ENCODE measurements at regions not wholly inside any gene's neighbourhood (a gene's known extent, or its start where the extent isn't known, plus 50 kb on each side); places are given as distances from the start of the nearest gene placed in this dataset.

DNA sequence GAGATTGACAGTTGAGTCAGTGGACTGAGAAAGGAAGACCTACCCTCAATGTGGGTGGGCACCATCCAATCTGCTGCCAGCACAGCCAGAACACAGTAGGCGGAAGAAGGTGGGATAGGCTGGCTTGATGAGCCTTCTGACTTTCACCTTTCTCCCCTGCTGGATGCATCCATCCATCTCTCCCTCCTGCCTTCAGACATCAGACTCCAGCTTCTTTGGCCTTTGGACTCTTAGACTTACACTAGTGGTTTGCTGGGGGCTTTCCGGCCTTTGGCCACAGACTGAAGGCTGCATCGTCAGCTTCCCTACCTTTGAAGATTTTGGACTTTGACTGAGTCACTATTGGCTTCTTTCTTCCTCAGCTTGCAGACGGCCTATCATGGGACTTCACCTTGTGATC lies 456.5 kb upstream of the MIS18BP1 start:
- no peak overlapping the region for H3K4me3 ChIP-seq (ENCODE audit: severe bottlenecking)
- H3K27me3 ChIP-seq (ENCODE audit: insufficient read depth, poor library complexity, severe bottlenecking): no peaks in the 10 kb centered on the region
- H3K36me3 ChIP-seq (ENCODE audit: low read depth): no peaks in the 10 kb centered on the region
- no peak for ATAC-seq (ENCODE audit: low read depth)
- H3K27ac ChIP-seq (ENCODE audit: poor library complexity, severe bottlenecking): no peak overlapping the region
- peaks cover 9% of the 10 kb centered on the region for H3K4me1 ChIP-seq (ENCODE audit: insufficient read depth, poor library complexity, severe bottlenecking)
- H3K9me3 ChIP-seq (ENCODE audit: severe bottlenecking): no peaks in the 10 kb centered on the region
- no peak for DNase-seq (ENCODE audit: low spot score)
- TF ChIP-seq, protein P1, sequence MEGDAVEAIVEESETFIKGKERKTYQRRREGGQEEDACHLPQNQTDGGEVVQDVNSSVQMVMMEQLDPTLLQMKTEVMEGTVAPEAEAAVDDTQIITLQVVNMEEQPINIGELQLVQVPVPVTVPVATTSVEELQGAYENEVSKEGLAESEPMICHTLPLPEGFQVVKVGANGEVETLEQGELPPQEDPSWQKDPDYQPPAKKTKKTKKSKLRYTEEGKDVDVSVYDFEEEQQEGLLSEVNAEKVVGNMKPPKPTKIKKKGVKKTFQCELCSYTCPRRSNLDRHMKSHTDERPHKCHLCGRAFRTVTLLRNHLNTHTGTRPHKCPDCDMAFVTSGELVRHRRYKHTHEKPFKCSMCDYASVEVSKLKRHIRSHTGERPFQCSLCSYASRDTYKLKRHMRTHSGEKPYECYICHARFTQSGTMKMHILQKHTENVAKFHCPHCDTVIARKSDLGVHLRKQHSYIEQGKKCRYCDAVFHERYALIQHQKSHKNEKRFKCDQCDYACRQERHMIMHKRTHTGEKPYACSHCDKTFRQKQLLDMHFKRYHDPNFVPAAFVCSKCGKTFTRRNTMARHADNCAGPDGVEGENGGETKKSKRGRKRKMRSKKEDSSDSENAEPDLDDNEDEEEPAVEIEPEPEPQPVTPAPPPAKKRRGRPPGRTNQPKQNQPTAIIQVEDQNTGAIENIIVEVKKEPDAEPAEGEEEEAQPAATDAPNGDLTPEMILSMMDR (IDR thresholded peaks at IDR 0.05; ENCODE audit: poor library complexity, severe bottlenecking): no peak

GRCh38 chr14:45705940-45706534 lies 453.0 kb upstream of the MIS18BP1 start:
- no peak for DNase-seq (ENCODE audit: low spot score)
- H3K4me1 ChIP-seq (ENCODE audit: insufficient read depth, poor library complexity, severe bottlenecking): no peaks in the 10 kb centered on the region
- no peaks in the 10 kb centered on the region for H3K9me3 ChIP-seq (ENCODE audit: severe bottlenecking)
- no peak overlapping the region for H3K27ac ChIP-seq (ENCODE audit: poor library complexity, severe bottlenecking)
- TF ChIP-seq, protein P1 (IDR thresholded peaks at IDR 0.05; ENCODE audit: poor library complexity, severe bottlenecking): no peak
- no peak for ATAC-seq (ENCODE audit: low read depth)
- H3K36me3 ChIP-seq (ENCODE audit: low read depth): no peaks in the 10 kb centered on the region
- no peak overlapping the region for H3K4me3 ChIP-seq (ENCODE audit: severe bottlenecking)
- H3K27me3 ChIP-seq (ENCODE audit: insufficient read depth, poor library complexity, severe bottlenecking): no peaks in the 10 kb centered on the region

DNA sequence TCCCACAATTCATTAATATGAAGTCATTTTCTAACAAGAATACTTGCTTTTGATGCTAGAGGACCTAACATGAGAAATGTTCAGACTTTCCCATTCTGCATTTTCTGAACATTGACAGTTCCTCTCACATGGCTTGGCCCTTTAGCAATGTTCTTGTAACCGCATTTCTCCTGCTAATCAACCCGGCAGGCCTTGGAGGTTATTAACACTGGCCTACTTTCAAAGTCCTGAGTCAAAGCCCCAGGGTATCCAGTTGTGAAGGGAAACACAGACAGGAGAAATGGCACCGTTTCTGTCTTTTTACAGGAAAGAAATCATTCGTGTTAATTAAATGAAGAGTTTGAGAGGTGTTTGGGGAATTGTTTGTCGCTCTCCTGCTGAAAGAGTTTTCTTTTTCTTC lies 446.5 kb upstream of the MIS18BP1 start:
- Histone ChIP-seq H3K9me3 (ENCODE audit: severe bottlenecking) (no peaks in the 10 kb centered on the region), H3K4me1 (ENCODE audit: insufficient read depth, poor library complexity, severe bottlenecking) (peaks cover 6% of the 10 kb centered on the region), H3K4me3 (ENCODE audit: severe bottlenecking) (no peak overlapping the region), H3K27me3 (ENCODE audit: insufficient read depth, poor library complexity, severe bottlenecking) (no peaks in the 10 kb centered on the region), H3K27ac (ENCODE audit: poor library complexity, severe bottlenecking) (no peak overlapping the region), H3K36me3 (ENCODE audit: low read depth) (no peaks in the 10 kb centered on the region)
- DNase-seq (ENCODE audit: low spot score) (no peak), ATAC-seq (ENCODE audit: low read depth) (no peak)
- TF ChIP-seq, protein P1 (IDR thresholded peaks at IDR 0.05; ENCODE audit: poor library complexity, severe bottlenecking): no peak

GRCh38 chr14:45698462-45699134 lies 445.6 kb upstream of the MIS18BP1 start:
- DNase-seq (ENCODE audit: low spot score) (no peak), ATAC-seq (ENCODE audit: low read depth) (0 out of 3 replicates have a peak, but pooled peaks have one; percentile 23)
- H3K9me3 ChIP-seq (ENCODE audit: severe bottlenecking): no peaks in the 10 kb centered on the region
- no peak overlapping the region for H3K4me3 ChIP-seq (ENCODE audit: severe bottlenecking)
- H3K27ac ChIP-seq (ENCODE audit: poor library complexity, severe bottlenecking): no peak overlapping the region
- H3K36me3 ChIP-seq (ENCODE audit: low read depth): no peaks in the 10 kb centered on the region
- no peaks in the 10 kb centered on the region for H3K27me3 ChIP-seq (ENCODE audit: insufficient read depth, poor library complexity, severe bottlenecking)
- TF ChIP-seq, protein P1 (IDR thresholded peaks at IDR 0.05; ENCODE audit: poor library complexity, severe bottlenecking): no peak
- H3K4me1 ChIP-seq (ENCODE audit: insufficient read depth, poor library complexity, severe bottlenecking): peaks cover 6% of the 10 kb centered on the region

GRCh38 chr14:45686771-45687170 lies 433.8 kb upstream of the MIS18BP1 start:
- DNase-seq (ENCODE audit: low spot score) (no peak), ATAC-seq (ENCODE audit: low read depth) (no peak)
- H3K4me3 ChIP-seq (ENCODE audit: severe bottlenecking): no peak overlapping the region
- no peaks in the 10 kb centered on the region for H3K36me3 ChIP-seq (ENCODE audit: low read depth)
- no peak overlapping the region for H3K27ac ChIP-seq (ENCODE audit: poor library complexity, severe bottlenecking)
- TF ChIP-seq, protein P1 (IDR thresholded peaks at IDR 0.05; ENCODE audit: poor library complexity, severe bottlenecking): no peak
- H3K27me3 ChIP-seq (ENCODE audit: insufficient read depth, poor library complexity, severe bottlenecking): no peaks in the 10 kb centered on the region
- peaks cover 5% of the 10 kb centered on the region for H3K4me1 ChIP-seq (ENCODE audit: insufficient read depth, poor library complexity, severe bottlenecking)
- H3K9me3 ChIP-seq (ENCODE audit: severe bottlenecking): no peaks in the 10 kb centered on the region
